ENCODE measurements at regions not wholly inside any gene's neighbourhood (a gene's known extent, or its start where the extent isn't known, plus 50 kb on each side); places are given as distances from the start of the nearest gene placed in this dataset.
"Not testable (repeated sequence)": the region's sequence is repeated elsewhere in the genome, so short reads cannot be mapped to it uniquely, and the experiment has no call there.

DNA sequence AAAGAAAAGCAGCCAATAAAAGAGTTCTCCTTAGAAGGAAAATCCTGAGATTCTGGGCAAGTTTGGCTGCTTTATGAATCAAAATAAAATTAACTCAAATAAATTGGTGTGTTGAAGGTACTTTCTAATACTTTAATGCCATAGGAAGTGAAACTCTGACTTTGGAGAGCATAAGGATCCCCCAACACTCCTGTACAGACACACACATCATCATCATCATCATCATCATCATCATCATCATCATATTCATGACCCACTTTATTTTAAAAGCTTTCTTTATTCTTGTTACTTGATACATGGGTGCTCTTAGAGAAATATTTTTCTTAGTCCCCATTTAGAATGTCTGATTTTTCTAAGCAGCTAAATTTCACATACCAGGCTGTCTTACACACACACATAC lies 283.1 kb upstream of the CYRIA start:
- no peak for DNase-seq

DNA sequence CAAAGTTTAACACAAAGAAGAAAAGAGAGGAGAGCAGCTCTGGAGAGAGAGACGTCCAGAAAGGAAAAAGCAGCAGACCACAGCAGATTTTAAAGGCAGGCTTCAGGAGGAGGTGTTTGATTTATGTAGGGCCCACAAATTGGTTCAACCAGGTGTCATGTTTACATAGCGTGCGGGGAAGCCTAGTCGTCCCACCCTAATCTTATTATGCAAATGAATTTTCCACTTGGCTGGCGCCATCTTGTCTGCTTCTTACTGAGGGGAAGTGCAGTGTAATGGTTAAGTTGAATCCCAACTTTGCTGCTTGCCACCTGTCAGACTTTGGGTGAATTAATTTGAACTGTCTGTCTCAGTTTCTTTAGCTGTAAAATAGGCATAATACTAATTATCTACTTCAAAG lies 282.4 kb upstream of the CYRIA start:
- no peak for DNase-seq

DNA sequence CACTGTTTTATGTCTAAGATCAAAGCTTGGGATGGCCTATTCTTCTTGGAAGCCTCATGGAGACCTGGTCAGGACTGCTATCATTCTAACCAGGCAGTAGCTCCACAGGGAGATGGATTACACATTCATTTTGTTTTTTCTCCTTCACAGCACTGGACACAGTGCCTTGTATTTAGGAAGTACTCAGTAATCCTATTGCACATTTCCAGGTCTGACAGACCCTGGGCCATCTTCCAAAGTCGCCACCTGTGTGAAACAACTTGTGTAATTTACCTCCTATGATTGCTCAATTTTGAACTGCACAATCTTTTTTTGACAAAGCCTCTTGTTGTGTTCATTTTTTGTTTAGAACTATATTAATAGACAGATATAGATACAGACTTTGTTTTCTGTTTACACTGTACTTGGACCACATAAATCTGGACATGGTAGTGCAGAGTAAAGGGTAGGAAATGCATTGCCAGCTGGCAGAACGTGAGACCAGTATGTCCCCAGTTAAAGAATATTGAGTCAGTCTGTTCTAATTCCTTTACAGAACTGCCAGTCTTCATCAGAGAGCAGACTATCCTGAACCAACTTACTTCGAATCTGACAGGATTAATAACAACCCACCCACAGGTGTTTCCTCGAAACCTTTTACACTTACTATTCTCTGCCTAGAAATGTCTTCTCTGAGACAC lies 277.8 kb upstream of the CYRIA start:
- DNase-seq = no peak

DNA sequence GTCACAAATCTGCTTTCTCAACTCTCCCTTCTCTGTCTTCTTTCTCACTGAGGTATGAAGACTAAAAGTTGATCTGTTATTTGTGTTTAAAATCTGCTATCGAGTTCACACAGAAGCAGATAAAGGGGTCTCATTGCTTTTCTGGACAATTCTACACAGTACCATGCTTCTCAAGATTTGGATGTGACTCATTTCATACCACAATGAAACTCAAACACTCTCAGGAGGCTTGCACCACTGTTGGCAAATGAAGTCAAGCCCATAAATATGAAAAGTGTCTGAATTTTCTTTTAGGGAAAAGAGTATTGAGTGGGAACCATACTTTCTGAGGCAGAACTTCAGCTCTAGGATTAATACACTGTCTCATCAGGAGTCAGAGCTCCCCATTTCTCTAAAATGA lies 274.6 kb upstream of the CYRIA start:
- no peak for DNase-seq

DNA sequence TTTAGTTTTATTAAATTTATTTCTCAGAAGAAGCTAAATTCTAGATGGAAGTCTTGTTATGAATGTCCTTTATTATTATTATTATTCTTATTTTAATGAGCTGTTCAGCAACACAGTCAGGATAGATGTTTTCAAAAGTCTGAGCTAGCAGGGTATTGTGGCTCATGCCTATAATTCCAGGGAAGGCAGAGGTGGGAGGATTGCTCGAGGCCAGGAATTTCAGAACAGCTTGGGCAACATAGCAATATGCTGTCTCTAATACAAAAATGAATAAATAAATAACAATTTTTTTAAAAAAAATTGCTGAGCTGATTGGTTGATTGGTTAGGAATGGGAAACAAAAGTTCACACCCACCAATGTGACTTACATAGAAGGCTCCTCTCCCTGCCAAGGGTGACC lies 274.1 kb upstream of the CYRIA start:
- DNase-seq = no peak

DNA sequence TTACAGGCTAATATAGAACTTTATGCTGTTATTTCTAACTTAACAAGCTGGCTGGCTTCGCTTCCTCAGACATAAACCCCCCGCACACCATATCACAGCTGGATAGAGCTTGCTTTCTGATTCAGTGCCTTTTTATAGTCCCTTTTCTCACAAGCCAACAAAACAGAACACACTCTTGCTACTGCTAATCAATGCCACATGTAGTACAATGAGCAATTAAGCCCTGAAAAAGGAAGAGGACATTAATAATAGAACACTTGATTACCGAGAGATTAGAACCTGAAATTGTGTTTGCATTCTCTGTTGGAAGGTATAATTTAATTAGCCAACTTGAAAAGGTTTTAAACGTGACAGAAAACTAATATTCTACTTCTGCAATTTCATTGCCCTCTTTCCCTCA lies 267.7 kb upstream of the CYRIA start:
- DNase-seq = no peak

DNA sequence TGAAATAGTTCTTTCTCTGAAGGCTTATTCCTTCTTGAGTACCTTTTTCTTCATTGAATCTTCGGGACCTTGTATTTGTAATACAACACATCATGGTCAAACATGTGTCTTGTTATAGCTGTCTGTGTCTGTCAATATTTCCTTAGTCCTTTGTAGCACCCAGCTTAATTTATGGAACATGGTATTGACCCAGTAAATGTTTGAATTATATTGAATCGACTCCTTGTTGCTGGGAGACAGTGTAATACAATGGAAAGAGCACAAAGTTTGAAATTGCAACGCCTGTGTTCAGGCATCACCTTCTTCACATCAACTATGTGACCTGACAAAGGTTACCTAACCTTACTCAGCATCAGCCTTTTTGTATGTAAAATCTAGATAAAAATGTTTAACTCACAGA lies 267.2 kb upstream of the CYRIA start:
- no peak for DNase-seq

DNA sequence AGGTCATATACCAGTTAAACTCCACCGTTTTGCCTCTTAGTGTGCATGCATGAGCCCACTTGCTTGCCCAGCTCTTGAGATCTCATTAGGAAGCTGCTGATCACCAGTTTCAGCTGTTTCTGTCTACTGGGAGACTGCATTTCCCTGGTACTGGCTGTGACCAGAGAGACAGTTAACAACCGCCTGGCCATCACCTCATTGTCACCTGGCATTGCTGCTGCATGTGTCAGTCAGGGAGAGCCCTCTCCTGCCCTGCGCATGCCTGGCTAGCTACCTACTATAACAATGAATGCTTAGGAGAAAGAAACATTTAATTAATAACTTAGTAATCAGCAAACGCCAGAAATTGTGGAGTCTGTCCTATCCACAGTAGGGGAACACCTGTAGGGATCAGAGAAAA lies 265.8 kb upstream of the CYRIA start:
- DNase-seq = no peak

DNA sequence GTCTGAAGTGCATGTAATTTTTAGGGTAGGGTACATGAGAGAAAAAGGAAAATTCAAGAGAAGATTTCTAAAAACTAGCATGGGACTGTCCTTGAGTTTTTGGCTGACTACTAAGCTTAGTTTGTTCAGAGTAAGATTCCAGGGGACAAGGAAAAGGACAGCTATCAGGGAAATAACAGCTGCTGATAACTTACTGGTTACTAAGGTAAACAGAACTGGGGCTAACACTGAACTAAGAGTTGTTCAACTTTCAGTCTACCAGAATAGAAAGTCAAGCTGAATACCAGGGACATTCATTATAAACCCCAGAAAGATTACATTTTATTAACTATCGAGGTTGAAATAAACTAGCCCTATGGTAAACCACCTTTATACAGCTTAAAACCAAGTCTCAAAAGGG lies 261.8 kb upstream of the CYRIA start:
- no peak for DNase-seq

DNA sequence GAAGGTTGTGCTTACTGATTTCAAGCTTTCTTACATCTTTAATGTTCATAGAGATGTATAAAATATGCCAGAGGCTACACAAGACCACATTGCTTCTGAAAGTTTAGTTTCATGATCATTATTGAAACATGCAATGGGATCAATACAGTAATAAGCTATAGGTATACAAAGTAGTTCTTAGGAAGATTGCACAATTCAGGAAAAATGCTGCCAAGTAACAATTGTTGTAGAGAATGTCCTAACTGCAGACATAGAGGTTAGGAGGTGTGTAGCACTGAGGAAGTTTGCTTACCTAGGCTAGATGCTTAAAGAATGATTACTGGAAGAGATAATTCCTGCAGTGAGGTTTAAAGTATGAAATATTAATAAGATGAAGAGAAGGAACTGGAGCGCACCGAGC lies 259.5 kb upstream of the CYRIA start:
- no peak for DNase-seq

DNA sequence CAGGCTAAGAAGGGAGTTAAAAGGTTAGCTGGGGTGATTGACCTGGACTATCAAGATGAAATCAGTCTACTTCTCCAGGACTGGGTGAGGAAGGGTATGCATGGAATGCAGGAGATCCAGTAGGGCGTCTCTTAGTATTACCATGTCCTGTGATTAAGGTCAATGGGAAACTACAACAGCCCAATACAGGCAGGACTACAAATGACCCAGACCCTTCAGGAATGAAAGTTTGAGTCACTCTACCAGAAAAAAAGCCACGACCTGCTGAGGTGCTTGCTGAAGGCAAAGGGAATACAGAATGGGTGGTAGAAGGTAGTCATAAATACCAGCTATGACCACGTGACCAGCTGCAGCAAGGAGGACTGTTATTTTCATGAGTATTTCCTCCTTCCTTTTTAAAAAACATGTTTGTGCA lies 249.7 kb upstream of the CYRIA start:
- not testable (repeated sequence) for DNase-seq

DNA sequence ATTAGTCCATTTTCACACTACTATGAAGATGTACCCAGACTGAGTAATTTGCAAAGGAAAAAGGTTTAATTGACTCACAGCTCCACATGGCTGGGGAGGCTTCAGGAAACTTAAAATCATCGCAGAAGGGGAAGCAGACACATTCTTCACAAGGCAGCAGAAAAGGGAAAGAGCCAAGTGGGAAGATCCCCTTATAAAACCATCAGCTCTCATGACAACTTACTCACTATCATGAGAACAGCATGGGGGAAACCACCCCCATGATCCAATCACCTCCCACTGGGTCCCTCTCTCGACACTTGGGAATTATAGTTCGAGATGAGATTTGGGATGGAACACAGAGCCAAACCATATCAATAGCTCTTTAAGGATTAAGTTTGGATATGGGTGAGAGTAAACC lies 246.1 kb upstream of the CYRIA start:
- DNase-seq = no peak

DNA sequence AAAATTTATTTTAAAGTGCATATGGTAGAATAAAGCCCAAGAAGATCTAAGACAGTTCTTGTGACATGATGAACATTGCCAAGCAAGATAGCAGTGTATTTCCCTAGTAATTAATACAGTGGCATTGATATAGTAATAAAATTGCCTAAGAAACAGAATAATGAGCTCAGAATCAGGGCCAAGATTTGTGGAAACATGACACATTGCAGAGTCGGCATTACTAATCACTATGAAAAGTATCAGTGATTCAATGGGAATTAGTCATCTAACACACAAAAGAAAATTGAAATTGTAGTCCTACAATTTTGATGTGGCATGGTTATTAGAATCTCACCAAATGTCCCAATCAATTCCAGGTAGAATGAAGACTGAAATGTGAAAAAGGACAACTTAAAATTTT lies 243.0 kb upstream of the CYRIA start:
- DNase-seq = no peak

DNA sequence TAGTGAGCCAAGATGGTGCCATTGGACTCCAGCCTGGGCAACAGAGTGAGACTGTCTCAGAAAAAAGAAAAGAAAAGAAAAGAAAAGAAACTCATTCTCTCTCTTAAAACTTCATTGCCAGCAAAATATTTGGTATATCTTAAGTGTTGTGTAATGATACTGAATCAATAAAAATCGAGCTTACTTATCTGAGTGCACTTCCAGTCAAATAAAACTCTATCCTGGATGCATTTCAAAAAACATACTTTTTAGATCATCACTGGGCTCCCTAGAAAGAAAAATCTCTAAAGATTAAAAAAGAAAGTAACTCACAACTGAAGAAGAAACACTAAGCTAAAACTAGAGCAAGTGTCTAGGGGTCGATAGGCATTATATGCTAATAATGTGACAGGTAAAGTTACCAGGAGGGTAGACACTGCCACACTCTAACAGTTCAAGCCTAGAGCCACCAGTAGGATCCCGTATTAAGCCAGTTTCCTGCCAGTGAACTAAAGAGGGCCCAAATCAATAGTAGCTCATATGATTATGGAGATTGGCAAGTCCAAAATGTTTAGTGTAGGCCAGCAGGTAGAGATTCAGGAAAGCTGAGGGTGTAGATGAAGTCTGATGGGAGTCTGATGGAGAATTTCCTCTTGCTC lies 242.1 kb upstream of the CYRIA start:
- DNase-seq = no peak

DNA sequence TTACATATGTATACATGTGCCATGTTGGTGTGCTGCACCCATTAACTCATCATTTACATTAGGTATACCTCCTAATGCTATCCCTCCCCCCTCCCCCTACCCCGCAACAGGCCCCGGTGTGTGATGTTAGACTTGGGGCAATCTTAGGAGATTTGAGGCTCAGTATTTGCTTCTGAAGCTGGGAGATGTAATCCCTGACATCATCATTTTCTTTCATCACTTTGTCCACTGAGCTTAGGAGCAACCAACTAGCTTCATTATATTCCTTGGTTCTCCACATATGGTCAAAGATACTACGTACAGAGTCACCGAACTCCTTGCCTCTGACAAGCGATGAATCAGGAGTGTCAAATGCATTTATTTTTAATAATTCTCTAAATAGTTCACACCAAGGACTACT lies 239.7 kb upstream of the CYRIA start:
- not testable (repeated sequence) for DNase-seq

DNA sequence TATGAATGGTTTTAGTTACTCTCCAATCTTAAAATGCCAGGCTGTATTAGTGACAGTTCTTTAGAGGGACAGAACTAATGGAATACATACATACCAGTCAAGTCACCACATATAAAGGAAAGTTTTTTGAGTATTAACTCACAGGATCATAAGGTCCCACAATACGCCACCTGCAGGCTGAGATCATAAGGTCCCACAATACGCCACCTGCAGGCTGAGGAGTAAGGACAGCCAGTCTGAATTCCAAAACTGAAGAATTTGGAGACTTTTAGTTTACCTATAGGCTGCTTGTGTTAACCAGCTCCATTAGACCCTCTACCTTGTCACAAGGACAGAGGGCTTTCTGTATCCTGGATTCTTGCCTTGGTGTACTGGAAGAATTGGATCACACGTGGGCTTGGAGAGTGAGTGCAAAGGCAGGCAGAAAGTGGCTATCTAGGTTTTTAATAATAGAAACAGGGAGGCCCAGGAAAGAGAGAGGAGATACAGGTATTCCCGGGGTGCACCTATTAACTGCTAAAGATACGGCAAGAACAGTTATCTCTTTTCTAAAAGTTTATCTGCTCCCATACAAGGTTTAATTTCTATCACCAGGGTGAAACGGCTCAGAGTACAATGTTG lies 234.9 kb upstream of the CYRIA start:
- no peak for DNase-seq

DNA sequence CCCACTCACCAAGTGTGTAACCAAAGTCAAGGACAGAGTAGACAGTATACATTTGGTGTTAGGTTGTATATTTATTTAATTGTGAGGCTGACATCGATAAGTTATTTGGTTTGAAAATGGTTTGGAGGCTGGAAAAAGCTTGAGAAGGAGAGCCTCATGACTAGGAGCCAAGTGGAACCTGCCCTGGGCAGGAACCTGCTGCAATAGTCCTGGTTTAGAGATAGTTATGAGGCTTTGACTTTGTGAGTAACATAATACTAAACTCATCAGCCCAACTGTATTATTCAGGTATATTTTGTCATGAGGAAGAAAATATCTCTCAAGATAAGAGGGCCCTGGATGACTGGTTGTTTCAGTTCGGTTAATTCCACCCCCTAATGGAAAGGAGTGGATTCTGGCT lies 234.3 kb upstream of the CYRIA start:
- no peak for DNase-seq

DNA sequence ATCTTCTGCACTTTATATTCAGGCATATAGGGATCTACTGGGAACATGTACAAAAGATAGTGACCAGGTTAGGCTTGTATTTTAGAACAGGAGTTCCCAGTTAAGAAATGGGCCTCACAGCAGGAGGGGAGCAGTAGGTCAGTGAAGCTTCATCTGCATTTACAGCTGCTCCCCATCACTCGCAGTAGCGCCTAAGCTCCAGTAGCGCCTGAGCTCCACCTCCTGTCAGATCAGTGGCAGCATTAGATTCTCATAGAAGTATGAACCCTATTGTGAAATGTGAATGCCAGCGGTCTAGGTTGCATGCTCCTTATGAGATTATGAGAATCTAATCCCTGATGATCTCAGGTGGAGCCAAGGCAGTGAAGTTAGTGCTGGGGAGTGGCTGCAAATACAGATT lies 224.4 kb upstream of the CYRIA start:
- DNase-seq = no peak

DNA sequence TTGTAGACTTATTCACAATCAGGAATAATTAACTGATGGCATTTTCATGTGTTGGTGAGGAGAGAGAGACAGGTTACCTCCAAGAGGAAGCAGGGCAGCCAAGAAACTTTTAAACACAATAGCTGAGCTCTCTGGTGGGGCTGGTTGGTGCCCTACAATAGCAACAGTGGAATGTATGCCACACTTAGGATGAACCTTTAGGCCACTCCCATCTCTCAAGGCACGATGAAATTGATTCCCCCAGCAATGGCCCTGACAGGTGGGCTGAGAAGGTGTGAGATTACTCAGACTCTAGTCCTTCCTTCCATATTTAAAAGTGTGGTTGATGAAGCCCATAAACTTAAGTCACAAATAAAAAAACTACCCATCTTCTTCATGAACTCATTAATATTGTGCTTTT lies 219.4 kb upstream of the CYRIA start:
- no peak for DNase-seq

DNA sequence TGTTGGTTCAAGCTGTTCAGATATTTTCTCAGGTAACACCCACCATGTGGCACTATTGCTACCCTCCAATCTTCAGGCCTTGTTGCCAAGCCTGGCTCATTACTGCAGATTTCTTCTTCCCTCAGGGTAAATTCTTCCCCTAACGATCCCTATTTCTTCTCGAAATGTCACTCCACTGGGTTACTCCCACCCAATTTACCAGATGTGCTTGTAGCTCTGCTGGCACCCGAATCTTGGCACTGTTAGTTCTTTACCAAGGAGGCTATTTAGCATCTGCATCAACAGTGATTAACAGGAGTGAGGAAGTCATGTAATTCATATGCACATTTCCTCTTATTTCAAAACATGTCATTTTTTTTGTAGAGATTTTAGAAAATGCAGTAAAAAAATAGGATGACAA lies 217.1 kb upstream of the CYRIA start:
- DNase-seq = no peak

DNA sequence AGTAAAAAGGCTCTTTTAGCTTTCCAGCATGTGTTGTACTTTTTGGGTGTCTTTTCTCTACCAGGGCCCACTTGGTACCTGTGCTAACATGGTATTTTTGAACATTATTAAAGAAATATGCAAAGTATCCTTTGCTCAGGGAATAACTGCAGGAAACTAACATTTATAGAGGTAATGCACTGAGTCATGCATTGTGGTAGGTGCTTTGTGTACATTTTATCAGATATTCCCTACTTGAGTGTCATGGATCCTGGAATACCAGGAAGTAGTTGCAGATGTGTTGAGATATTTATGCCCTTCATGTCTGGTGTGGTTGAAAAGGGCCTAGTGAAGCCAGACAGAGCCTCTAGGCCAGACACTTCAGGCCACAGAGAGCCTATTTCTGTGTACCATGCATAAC lies 215.5 kb upstream of the CYRIA start:
- DNase-seq = no peak

DNA sequence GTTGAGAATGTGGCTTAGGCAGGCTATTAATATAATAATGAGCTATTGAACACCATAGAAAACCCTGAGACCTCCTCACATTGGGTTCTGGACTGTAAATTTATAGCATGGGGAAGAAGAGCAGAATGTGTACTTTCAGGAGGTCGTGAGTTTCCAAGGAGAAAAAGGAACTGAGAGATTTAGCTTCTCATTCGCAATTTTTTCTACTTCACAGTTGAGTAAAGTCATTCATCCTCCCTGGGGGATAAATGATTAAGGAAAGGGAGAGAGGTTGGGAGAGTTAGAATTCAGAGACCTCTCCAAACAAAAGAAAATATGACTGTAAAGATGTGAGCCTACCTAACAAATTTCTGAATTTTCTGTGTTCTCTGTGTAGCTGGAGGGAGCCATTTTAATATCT lies 205.8 kb upstream of the CYRIA start:
- no peak for DNase-seq

DNA sequence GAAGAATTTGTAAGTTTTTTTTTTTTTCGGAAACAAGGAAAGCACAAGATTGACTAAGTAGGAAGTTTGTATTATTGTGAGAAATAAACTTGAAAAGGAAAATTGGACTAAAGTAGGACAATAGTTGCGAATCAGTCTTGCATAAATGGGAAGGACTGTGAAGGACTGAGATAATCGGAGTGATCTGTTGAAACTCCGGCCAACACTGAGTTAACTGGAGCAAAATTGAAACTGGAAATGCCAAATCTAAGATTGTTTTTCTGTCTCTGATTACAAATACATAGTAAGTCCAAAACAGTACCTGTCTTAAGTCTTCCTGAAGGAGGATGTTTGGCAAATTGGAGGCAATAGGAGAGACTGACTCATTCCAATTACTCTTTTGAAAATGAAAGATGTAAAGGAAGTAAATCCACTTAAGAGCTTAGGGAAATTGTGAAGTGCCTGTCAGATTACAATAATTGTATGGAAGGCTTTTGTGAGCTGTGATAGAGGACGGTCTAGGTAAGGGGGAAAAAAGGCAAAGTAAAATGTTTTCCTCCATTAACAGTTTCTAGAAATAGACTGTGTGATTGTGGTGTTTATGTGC lies 204.9 kb upstream of the CYRIA start:
- DNase-seq = no peak

DNA sequence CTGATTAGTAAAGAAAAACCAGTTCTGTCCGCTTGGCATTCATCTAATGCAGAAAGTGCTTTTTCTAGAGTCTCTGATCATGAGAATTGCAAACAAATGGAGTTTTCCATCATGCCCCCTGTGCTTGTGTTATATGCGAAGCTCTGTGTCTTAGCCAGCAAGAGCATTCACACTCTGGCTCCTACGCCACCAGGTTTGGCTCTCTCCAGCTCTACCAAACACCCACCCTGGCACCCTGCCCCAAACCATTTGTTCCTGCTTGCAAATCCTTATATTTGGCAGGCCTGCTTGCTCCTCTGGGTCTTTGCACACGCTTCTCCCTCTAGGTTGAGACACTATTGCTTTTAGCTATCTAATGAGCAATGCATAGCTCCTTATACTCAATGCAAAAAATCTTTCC lies 204.1 kb upstream of the CYRIA start:
- DNase-seq = no peak

Measured in CD4-positive, alpha-beta T cell treated with Interferon gamma for 1 hour (primary cell).